ENCODE measurements at regions not wholly inside any gene's neighbourhood (a gene's known extent, or its start where the extent isn't known, plus 50 kb on each side); places are given as distances from the start of the nearest gene placed in this dataset.

GRCh38 chr13:22103046-22104027 lies 432.5 kb downstream of the FGF9 start:
- TF ChIP-seq RFX5 (IDR thresholded peaks at IDR 0.05; ENCODE audit: low read length) = no peak
- 0 out of 2 replicates have a peak, but pooled peaks have one; percentile 7 for TF ChIP-seq CTCF (IDR thresholded peaks at IDR 0.05)
- no peak for TF ChIP-seq POLR2AphosphoS5 (IDR thresholded peaks at IDR 0.05; ENCODE audit: low read depth, low read length)
- TF ChIP-seq EP300 (IDR thresholded peaks at IDR 0.05; ENCODE audit: borderline replicate concordance in 1 of 2, low read depth in 1 of 2, low read length in 1 of 2) = no peak
- no peak for TF ChIP-seq FOSL2 (IDR thresholded peaks at IDR 0.05; ENCODE audit: borderline replicate concordance, low read depth)
- TF ChIP-seq YY1 (IDR thresholded peaks at IDR 0.05; ENCODE audit: low read depth) = no peak
- no peak for TF ChIP-seq USF1 (IDR thresholded peaks at IDR 0.05; ENCODE audit: borderline replicate concordance, low read depth)
- TF ChIP-seq TAF1 (IDR thresholded peaks at IDR 0.05; ENCODE audit: borderline replicate concordance, low read depth, low read length) = no peak
- TF ChIP-seq, protein P1, sequence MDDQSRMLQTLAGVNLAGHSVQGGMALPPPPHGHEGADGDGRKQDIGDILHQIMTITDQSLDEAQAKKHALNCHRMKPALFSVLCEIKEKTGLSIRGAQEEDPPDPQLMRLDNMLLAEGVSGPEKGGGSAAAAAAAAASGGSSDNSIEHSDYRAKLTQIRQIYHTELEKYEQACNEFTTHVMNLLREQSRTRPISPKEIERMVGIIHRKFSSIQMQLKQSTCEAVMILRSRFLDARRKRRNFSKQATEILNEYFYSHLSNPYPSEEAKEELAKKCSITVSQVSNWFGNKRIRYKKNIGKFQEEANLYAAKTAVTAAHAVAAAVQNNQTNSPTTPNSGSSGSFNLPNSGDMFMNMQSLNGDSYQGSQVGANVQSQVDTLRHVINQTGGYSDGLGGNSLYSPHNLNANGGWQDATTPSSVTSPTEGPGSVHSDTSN (IDR thresholded peaks at IDR 0.05) = no peak
- no peak for TF ChIP-seq ELF1 (IDR thresholded peaks at IDR 0.05)
- TF ChIP-seq RXRA (IDR thresholded peaks at IDR 0.05; ENCODE audit: borderline replicate concordance, low read depth) = no peak
- TF ChIP-seq, protein P2, sequence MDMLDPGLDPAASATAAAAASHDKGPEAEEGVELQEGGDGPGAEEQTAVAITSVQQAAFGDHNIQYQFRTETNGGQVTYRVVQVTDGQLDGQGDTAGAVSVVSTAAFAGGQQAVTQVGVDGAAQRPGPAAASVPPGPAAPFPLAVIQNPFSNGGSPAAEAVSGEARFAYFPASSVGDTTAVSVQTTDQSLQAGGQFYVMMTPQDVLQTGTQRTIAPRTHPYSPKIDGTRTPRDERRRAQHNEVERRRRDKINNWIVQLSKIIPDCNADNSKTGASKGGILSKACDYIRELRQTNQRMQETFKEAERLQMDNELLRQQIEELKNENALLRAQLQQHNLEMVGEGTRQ (IDR thresholded peaks at IDR 0.05; ENCODE audit: borderline replicate concordance, low read depth, low read length) = no peak
- TF ChIP-seq, protein P3, sequence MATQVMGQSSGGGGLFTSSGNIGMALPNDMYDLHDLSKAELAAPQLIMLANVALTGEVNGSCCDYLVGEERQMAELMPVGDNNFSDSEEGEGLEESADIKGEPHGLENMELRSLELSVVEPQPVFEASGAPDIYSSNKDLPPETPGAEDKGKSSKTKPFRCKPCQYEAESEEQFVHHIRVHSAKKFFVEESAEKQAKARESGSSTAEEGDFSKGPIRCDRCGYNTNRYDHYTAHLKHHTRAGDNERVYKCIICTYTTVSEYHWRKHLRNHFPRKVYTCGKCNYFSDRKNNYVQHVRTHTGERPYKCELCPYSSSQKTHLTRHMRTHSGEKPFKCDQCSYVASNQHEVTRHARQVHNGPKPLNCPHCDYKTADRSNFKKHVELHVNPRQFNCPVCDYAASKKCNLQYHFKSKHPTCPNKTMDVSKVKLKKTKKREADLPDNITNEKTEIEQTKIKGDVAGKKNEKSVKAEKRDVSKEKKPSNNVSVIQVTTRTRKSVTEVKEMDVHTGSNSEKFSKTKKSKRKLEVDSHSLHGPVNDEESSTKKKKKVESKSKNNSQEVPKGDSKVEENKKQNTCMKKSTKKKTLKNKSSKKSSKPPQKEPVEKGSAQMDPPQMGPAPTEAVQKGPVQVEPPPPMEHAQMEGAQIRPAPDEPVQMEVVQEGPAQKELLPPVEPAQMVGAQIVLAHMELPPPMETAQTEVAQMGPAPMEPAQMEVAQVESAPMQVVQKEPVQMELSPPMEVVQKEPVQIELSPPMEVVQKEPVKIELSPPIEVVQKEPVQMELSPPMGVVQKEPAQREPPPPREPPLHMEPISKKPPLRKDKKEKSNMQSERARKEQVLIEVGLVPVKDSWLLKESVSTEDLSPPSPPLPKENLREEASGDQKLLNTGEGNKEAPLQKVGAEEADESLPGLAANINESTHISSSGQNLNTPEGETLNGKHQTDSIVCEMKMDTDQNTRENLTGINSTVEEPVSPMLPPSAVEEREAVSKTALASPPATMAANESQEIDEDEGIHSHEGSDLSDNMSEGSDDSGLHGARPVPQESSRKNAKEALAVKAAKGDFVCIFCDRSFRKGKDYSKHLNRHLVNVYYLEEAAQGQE (IDR thresholded peaks at IDR 0.05; ENCODE audit: low read depth, low read length) = no peak
- TF ChIP-seq NRF1 (IDR thresholded peaks at IDR 0.05; ENCODE audit: low read depth, low read length) = no peak

Data from SK-N-SH (cell line).